ENCODE measurements at regions not wholly inside any gene's neighbourhood (a gene's known extent, or its start where the extent isn't known, plus 50 kb on each side); places are given as distances from the start of the nearest gene placed in this dataset.
"Not testable (repeated sequence)": the region's sequence is repeated elsewhere in the genome, so short reads cannot be mapped to it uniquely, and the experiment has no call there.

GRCh38 chrX:550514-550913, 80.1 kb upstream of the SHOX start:
- Histone ChIP-seq H3K27me3 (ENCODE audit: control insufficient read depth, insufficient read depth, low read length) (0 out of 2 replicates have a peak, but pooled peaks cover 1% of the 10 kb centered on the region), H3K9me3 (ENCODE audit: control insufficient read depth, insufficient read depth, low read length) (no peaks in the 10 kb centered on the region), H3K36me3 (ENCODE audit: control insufficient read depth, insufficient read depth, low read length) (no peaks in the 10 kb centered on the region), H3K27ac (ENCODE audit: low read length) (no peak overlapping the region), H3K4me1 (ENCODE audit: control insufficient read depth, insufficient read depth, low read length) (no peaks in the 10 kb centered on the region), H3K4me3 (ENCODE audit: low read length) (no peak overlapping the region)
- 100% methylated on average over 1 of the region's 1 CpG for WGBS (ENCODE audit: insufficient coverage, insufficient read length)
- no peak for DNase-seq (ENCODE audit: low read depth, low spot score)

GRCh38 chrX:551306-551705, 79.3 kb upstream of the SHOX start:
- no CpG with 5 or more reads among the region's 2 CpGs for WGBS (ENCODE audit: insufficient coverage, insufficient read length)
- Histone ChIP-seq H3K36me3 (ENCODE audit: control insufficient read depth, insufficient read depth, low read length) (no peaks in the 10 kb centered on the region), H3K27me3 (ENCODE audit: control insufficient read depth, insufficient read depth, low read length) (0 out of 2 replicates have a peak, but pooled peaks cover 1% of the 10 kb centered on the region), H3K9me3 (ENCODE audit: control insufficient read depth, insufficient read depth, low read length) (no peaks in the 10 kb centered on the region), H3K4me3 (ENCODE audit: low read length) (no peak overlapping the region), H3K27ac (ENCODE audit: low read length) (no peak overlapping the region), H3K4me1 (ENCODE audit: control insufficient read depth, insufficient read depth, low read length) (no peaks in the 10 kb centered on the region)
- DNase-seq (ENCODE audit: low read depth, low spot score), result no peak

GRCh38 chrX:552496-552895, 78.1 kb upstream of the SHOX start:
- WGBS (ENCODE audit: insufficient coverage, insufficient read length), result no CpG with 5 or more reads among the region's 17 CpGs
- H3K36me3 ChIP-seq (ENCODE audit: control insufficient read depth, insufficient read depth, low read length), result no peaks in the 10 kb centered on the region
- H3K27ac ChIP-seq (ENCODE audit: low read length), result no peak overlapping the region
- no peak for DNase-seq (ENCODE audit: low read depth, low spot score)
- H3K4me3 ChIP-seq (ENCODE audit: low read length), result no peak overlapping the region
- H3K9me3 ChIP-seq (ENCODE audit: control insufficient read depth, insufficient read depth, low read length), result no peaks in the 10 kb centered on the region
- 0 out of 2 replicates have a peak, but pooled peaks cover 1% of the 10 kb centered on the region for H3K27me3 ChIP-seq (ENCODE audit: control insufficient read depth, insufficient read depth, low read length)
- no peaks in the 10 kb centered on the region for H3K4me1 ChIP-seq (ENCODE audit: control insufficient read depth, insufficient read depth, low read length)

- Histone ChIP-seq H3K4me1 (ENCODE audit: control insufficient read depth, insufficient read depth, low read length) (no peaks in the 10 kb centered on the region), H3K4me3 (ENCODE audit: low read length) (no peak overlapping the region), H3K27ac (ENCODE audit: low read length) (no peak overlapping the region), H3K27me3 (ENCODE audit: control insufficient read depth, insufficient read depth, low read length) (no peaks in the 10 kb centered on the region), H3K36me3 (ENCODE audit: control insufficient read depth, insufficient read depth, low read length) (no peaks in the 10 kb centered on the region), H3K9me3 (ENCODE audit: control insufficient read depth, insufficient read depth, low read length) (no peaks in the 10 kb centered on the region)
- WGBS (ENCODE audit: insufficient coverage, insufficient read length), result no CpG with 5 or more reads among the region's 21 CpGs
- no peak for DNase-seq (ENCODE audit: low read depth, low spot score)
These were observed 76.3 kb upstream of the SHOX start for GRCh38 chrX:554271-554670.

- H3K9me3 ChIP-seq (ENCODE audit: control insufficient read depth, insufficient read depth, low read length), result no peaks in the 10 kb centered on the region
- no peaks in the 10 kb centered on the region for H3K4me1 ChIP-seq (ENCODE audit: control insufficient read depth, insufficient read depth, low read length)
- H3K36me3 ChIP-seq (ENCODE audit: control insufficient read depth, insufficient read depth, low read length), result no peaks in the 10 kb centered on the region
- H3K4me3 ChIP-seq (ENCODE audit: low read length), result no peak overlapping the region
- no peaks in the 10 kb centered on the region for H3K27me3 ChIP-seq (ENCODE audit: control insufficient read depth, insufficient read depth, low read length)
- no peak for DNase-seq (ENCODE audit: low read depth, low spot score)
- no peak overlapping the region for H3K27ac ChIP-seq (ENCODE audit: low read length)
- no CpG with 5 or more reads among the region's 37 CpGs for WGBS (ENCODE audit: insufficient coverage, insufficient read length)
These were observed 74.6 kb upstream of the SHOX start for GRCh38 chrX:555725-556666.

- not testable (repeated sequence) for H3K27me3 ChIP-seq (ENCODE audit: control insufficient read depth, insufficient read depth, low read length); DNase-seq (ENCODE audit: low read depth, low spot score); H3K9me3 ChIP-seq (ENCODE audit: control insufficient read depth, insufficient read depth, low read length); H3K4me3 ChIP-seq (ENCODE audit: low read length); H3K4me1 ChIP-seq (ENCODE audit: control insufficient read depth, insufficient read depth, low read length); H3K36me3 ChIP-seq (ENCODE audit: control insufficient read depth, insufficient read depth, low read length); H3K27ac ChIP-seq (ENCODE audit: low read length)
- WGBS (ENCODE audit: insufficient coverage, insufficient read length), result no CpG with 5 or more reads among the region's 21 CpGs
These were observed 73.0 kb upstream of the SHOX start for GRCh38 chrX:557601-558000.

GRCh38 chrX:559282-559681, 71.3 kb upstream of the SHOX start:
- no CpG with 5 or more reads among the region's 10 CpGs for WGBS (ENCODE audit: insufficient coverage, insufficient read length)
- H3K27me3 ChIP-seq (ENCODE audit: control insufficient read depth, insufficient read depth, low read length), result not testable (repeated sequence)

GRCh38 chrX:567891-568290, 62.7 kb upstream of the SHOX start:
- no peaks in the 10 kb centered on the region for H3K4me1 ChIP-seq (ENCODE audit: control insufficient read depth, insufficient read depth, low read length)
- no peak for DNase-seq (ENCODE audit: low read depth, low spot score)
- H3K36me3 ChIP-seq (ENCODE audit: control insufficient read depth, insufficient read depth, low read length), result no peaks in the 10 kb centered on the region
- WGBS (ENCODE audit: insufficient coverage, insufficient read length), result no CpG with 5 or more reads among the region's 8 CpGs
- H3K27me3 ChIP-seq (ENCODE audit: control insufficient read depth, insufficient read depth, low read length), result no peaks in the 10 kb centered on the region
- no peak overlapping the region for H3K27ac ChIP-seq (ENCODE audit: low read length)
- H3K4me3 ChIP-seq (ENCODE audit: low read length), result no peak overlapping the region
- H3K9me3 ChIP-seq (ENCODE audit: control insufficient read depth, insufficient read depth, low read length), result no peaks in the 10 kb centered on the region

More at GRCh38 chrX:559282-559681, 71.3 kb upstream of the SHOX start:
- not testable (repeated sequence) for H3K27ac ChIP-seq (ENCODE audit: low read length); DNase-seq (ENCODE audit: low read depth, low spot score); H3K4me1 ChIP-seq (ENCODE audit: control insufficient read depth, insufficient read depth, low read length); H3K36me3 ChIP-seq (ENCODE audit: control insufficient read depth, insufficient read depth, low read length); H3K4me3 ChIP-seq (ENCODE audit: low read length); H3K9me3 ChIP-seq (ENCODE audit: control insufficient read depth, insufficient read depth, low read length)

- WGBS (ENCODE audit: insufficient coverage, insufficient read length), result no CpG with 5 or more reads among the region's 1 CpG
- no peaks in the 10 kb centered on the region for H3K27me3 ChIP-seq (ENCODE audit: control insufficient read depth, insufficient read depth, low read length)
- no peak for DNase-seq (ENCODE audit: low read depth, low spot score)
- H3K36me3 ChIP-seq (ENCODE audit: control insufficient read depth, insufficient read depth, low read length), result no peaks in the 10 kb centered on the region
- H3K9me3 ChIP-seq (ENCODE audit: control insufficient read depth, insufficient read depth, low read length), result no peaks in the 10 kb centered on the region
- H3K4me3 ChIP-seq (ENCODE audit: low read length), result no peak overlapping the region
- no peaks in the 10 kb centered on the region for H3K4me1 ChIP-seq (ENCODE audit: control insufficient read depth, insufficient read depth, low read length)
- H3K27ac ChIP-seq (ENCODE audit: low read length), result no peak overlapping the region
These were observed 62.3 kb upstream of the SHOX start for GRCh38 chrX:568311-568710.

GRCh38 chrX:572538-573124, 58.0 kb upstream of the SHOX start:
- H3K4me1 ChIP-seq (ENCODE audit: control insufficient read depth, insufficient read depth, low read length), result no peaks in the 10 kb centered on the region
- WGBS (ENCODE audit: insufficient coverage, insufficient read length), result 100% methylated on average over 1 of the region's 12 CpGs
- H3K9me3 ChIP-seq (ENCODE audit: control insufficient read depth, insufficient read depth, low read length), result no peaks in the 10 kb centered on the region
- no peak overlapping the region for H3K4me3 ChIP-seq (ENCODE audit: low read length)
- no peaks in the 10 kb centered on the region for H3K36me3 ChIP-seq (ENCODE audit: control insufficient read depth, insufficient read depth, low read length)
- H3K27me3 ChIP-seq (ENCODE audit: control insufficient read depth, insufficient read depth, low read length), result no peaks in the 10 kb centered on the region
- DNase-seq (ENCODE audit: low read depth, low spot score), result no peak
- no peak overlapping the region for H3K27ac ChIP-seq (ENCODE audit: low read length)

Data from iPS DF 6.9 (cell line).